ENCODE measurements at regions not wholly inside any gene's neighbourhood (a gene's known extent, or its start where the extent isn't known, plus 50 kb on each side); places are given as distances from the start of the nearest gene placed in this dataset.

DNA sequence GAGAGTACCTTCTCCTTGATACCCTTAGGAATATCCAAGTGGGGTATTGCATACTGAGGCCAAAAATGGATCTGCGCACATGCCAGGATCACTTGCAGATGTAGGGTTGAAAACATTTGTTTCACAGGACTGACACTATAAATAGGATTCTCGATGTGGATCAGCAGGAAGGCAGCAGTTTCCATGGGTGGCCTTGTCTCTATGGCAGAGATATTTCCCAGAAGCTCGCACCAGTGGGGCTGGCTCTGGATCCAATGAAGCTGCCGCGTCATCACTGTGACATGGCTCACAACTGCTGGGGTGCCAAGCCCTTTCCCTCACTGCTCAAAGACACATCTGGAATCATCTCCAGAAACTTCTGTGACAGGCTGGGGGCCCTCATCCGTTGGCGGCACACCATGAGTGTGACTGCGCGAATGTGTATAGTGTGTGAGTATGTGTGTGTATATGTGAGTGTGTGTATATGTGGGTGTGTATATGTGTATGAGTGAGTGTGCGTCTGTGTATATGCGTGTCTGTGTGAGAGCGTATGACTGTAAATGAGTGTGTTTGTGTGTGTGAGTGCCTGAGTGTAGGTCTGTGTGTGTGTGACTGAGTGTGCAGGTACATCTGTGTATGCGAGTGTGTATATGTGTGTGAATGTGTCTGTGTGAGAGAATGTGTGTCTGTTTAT is 182.5 kb downstream of the GAS1 start:
- DNase-seq (ENCODE audit: low read depth) = no peak

DNA sequence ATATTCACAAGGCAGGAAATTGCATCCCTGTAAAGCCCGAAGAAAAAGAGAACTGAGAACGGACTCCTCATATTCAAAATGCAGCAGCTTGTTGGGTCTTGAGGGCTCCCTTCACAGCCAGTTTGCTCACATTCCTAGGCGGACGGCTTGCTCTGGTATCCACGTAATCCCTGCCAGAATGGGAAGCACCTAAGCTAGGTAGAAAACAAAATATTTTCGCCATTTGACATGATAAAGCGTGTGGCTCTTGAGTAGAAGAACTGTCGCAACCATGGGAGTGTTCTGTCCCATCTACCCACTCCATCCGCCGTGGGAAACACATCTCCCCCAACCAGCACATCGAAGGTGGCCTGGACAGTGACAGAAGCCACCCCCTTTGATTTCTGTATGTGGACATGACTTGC is 183.1 kb downstream of the GAS1 start:
- no peak for DNase-seq (ENCODE audit: low read depth)

- no peak for DNase-seq (ENCODE audit: low read depth)
These were observed 183.5 kb downstream of the GAS1 start for GRCh38 chr9:86763791-86764190.

- DNase-seq (ENCODE audit: low read depth) = no peak
These were observed 190.0 kb downstream of the GAS1 start for GRCh38 chr9:86757382-86757720.

GRCh38 chr9:86756576-86757381 is 190.5 kb downstream of the GAS1 start:
- DNase-seq (ENCODE audit: low read depth) = no peak

DNA sequence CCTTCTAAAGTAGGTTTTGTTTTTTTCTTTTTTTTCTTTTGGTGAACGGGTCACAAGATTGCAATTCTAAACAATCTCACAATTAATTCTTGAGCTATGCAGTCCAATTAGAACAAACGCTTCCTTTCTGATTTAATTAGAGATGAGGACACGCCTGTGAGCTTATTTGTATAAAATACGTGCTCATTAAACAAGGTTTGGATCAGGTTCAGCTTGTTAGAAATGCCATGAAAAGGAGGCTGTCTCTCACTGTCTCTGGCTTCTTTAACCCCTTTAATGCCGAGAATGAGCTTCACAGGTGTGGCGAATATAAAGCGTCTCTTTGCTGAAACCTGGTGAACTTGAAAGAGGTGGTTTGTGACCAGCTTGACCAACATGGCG is 191.8 kb downstream of the GAS1 start:
- no peak for DNase-seq (ENCODE audit: low read depth)

DNA sequence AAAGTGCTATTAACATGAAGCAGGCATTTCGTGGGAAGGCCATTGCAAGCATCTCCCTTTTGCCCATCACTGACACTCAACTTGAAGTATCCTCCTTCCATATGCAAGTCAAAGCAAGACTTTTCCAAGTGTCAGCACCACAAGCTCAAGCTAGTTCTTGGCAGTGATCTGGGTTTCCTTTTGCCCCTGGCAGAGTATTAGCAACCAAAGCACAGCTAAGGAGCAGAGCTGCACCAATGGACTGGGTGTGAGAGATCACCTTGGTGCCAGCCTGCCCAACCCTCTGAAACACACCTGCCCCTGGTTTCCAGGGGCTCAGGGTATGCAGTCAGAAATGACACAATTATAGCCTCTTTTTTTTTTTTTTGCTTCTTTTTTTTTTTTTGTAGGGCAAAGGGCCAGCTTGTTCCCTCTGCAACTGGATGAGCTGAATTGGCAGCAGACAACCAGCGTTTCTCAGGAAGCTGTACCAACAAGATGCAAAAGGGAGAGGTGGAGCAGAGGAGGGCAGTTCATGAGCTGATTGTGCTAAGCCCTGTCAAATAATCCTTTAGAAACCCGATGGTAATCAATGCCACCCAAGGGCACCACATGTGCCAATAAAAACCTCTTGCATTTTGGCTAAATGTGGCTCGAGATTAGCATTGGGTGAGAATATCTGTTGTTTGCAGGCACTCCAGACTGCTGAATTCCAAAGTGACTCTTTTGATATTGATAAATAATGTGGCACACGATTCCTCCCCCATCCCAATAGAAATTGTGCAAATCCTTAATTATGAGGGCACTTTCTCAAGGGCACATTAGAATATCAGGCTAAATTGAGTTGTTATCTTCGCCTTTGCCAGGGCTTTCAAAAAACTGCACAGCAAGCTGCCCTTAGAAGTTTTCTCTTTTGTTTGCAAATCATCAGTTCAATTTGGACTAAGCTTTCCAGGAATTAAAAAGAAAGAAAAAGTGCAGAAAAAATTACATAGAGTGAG is 192.4 kb downstream of the GAS1 start:
- DNase-seq (ENCODE audit: low read depth) = no peak

DNA sequence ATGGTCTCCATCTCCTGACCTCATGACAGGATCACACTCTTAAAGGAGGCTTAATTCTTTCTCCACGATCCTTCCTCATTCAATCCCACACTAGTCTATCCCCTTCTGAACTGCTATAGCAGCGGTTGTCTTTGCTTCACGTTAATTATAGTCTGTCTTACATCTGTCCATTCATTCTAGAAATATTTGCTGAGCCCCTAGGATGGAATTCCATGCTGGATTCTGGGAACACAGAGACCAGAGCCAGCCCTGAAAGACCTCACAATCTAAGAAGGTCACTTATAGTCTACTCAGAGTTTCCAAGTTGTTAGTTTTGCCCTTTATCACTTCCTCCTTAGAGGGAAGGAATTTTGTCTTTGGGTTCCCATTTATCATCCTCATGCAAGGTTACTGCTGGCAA is 193.5 kb downstream of the GAS1 start:
- no peak for DNase-seq (ENCODE audit: low read depth)

GRCh38 chr9:86752733-86753132 is 194.6 kb downstream of the GAS1 start:
- DNase-seq (ENCODE audit: low read depth) = no peak

DNA sequence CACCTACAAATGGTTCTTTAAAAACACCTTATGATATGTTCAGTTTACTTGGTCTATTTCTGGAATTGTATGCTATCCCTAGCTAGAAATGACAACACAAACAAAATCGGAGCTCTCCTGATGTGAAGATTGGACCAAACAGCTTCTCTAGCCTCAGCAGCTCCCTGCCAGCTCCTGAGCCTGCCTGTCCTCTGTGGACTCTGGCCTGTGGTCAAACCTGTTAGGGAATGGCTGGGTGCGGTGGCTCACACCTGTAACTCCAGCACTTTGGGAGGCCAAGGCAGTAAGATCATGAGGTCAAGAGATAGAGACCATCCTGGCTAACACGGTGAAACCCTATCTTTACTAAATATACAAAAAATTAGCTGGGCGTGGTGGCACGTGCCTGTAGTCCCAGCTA is 195.3 kb downstream of the GAS1 start:
- DNase-seq (ENCODE audit: low read depth) = no peak

DNA sequence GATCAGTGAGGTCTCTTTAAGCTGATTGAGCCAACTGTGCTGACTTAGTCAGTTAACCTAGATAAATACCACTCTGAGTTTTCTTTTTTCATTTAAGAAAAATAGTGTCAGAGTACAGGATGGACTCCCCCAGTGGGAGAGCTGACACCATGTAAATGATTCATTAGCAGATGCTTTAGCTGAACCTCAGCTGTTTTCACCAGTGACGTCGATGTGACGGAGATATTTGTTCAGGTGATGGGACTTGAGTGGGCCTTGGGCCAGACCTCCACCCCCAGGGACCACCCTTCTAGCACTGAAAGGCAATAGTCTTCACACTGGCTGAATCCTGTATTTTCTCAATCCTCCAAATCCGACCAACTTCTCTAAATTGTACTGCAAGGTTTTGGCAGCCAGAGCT is 196.1 kb downstream of the GAS1 start:
- DNase-seq (ENCODE audit: low read depth) = peak; percentile 71

DNA sequence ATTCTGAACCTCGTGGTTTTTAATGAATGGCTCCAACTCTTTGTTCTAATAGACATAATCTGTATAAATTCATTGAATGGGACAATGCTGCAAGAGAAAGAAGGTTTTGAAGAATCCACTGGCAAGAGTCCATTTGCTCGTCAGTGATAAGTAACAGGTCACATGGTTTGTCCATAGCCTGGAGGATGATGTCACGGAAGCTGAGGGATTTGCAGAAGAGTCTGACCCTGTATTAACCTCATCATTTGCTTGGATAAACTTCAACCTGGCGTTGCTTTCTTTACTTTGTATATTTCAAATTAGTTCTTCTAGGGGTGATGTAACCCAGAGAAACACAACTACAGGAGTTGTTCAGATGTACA is 197.4 kb downstream of the GAS1 start:
- no peak for DNase-seq (ENCODE audit: low read depth)

GRCh38 chr9:86749161-86749893 is 198.0 kb downstream of the GAS1 start:
- DNase-seq (ENCODE audit: low read depth) = no peak

GRCh38 chr9:86747711-86748110 is 199.6 kb downstream of the GAS1 start:
- DNase-seq (ENCODE audit: low read depth) = no peak

DNA sequence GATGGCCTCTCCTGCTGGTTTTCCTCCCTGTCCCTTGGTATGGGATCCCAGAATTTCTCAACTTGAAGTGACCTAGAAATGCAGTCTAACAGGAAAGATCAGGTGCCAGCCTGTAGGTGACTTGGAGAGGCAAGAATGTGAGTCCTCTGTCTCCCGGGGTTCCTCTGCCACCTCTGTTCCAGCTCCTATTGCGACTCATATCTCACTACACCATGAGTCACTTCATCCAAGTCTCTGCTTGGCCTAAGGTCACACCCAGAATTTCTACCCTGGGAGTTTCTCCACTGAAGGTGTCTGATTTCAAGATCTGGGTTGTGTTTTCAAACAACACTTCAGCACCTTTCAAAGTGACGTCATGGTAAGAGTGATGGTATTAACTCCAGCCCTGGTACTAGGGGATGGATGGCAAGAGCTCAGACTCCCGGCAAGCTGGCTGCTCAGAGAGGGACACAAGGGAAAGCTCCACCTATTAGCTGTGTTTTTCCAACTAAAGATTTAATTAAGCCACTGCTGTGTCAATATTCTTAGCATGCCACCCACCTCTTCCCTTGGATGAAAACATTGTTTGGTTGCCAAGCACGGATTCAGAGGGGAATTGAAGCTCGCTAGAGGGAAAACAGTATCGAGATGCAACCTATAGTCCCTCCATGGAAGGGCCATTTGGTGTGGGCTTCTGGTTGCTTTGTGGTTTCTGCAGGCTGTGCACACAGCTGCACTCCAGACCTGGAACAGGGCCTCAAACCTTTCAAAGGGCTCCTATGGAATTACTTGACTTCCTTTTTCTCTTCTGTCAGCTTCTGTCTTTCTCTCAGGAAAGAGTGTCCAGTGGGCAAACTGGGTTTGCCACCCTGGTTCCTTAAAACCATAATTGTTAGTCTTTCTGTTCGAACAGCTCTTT is 205.7 kb downstream of the GAS1 start:
- DNase-seq (ENCODE audit: low read depth) = peak; percentile 75

- DNase-seq (ENCODE audit: low read depth) = no peak
These were observed 211.4 kb downstream of the GAS1 start for GRCh38 chr9:86735772-86736458.

DNA sequence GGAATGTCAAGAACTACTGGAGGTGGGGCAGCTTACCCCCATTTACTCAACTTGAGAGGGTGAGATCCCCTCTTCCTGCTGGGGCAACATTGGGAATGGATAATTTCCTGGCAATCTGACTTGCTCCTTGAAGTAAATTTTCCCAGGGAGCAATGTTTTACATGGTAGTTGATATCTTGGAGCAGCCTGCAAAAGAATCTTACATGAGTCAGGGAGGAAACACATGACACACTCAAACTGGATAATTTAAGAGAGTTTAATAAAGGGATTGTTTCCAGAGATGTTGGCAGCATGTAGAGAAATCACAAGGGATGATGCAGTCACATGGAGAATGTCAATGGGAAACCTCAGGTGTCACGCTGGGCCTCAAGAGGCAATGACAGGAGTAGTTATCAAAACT is 212.5 kb downstream of the GAS1 start:
- DNase-seq (ENCODE audit: low read depth) = peak; percentile 48

- no peak for DNase-seq (ENCODE audit: low read depth)
These were observed 213.4 kb downstream of the GAS1 start for GRCh38 chr9:86733929-86734328.

DNA sequence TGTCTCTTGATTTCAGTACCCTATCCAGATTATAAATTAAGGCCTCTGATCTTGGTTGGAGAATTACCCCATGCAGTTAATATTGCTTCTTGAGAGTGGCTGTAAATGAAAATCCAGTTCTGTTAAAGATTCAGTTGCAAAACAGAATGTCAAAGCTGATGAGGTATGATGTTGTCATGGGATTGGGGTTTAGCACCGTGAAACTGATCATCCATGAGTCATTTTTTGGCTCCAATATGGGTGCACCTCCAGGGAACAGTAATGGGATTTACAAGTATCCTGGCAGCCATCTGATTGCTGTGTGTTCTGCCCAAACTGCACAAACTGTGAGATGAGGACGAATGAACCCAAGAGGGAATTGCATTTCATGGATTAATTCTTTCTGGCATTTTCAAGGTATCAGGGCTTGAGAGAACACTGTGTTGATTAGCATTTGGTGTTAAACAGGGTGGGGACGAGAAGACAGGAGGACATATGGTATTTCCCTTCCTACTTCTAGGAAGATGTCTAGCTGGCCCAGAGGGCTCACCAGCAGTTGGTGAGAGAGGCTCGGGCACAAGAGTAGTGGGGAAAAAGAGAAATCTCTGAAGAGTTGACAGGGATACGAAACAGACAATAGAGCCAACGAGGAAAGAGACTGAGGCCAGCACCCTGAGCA is 214.7 kb downstream of the GAS1 start:
- DNase-seq (ENCODE audit: low read depth) = peak; percentile 95

Data from LHCN-M2 (cell line).